Fibroblast of skin of back (primary cell): ENCODE measurements at regions not wholly inside any gene's neighbourhood (a gene's known extent, or its start where the extent isn't known, plus 50 kb on each side); places are given as distances from the start of the nearest gene placed in this dataset.

ENCODE experiments used
- DNase-seq: peaks from one replicate; pipeline ENCODE4 v3.0.0-alpha.2; 2013

GRCh38 chr1:209417761-209418160 is 165.8 kb upstream of the CAMK1G start:
- DNase-seq = no peak

- DNase-seq = no peak
Measured at GRCh38 chr1:209420276-209420675, 163.2 kb upstream of the CAMK1G start.

GRCh38 chr1:209421186-209421585 is 162.3 kb upstream of the CAMK1G start:
- DNase-seq = no peak

GRCh38 chr1:209421978-209422680 is 161.4 kb upstream of the CAMK1G start:
- DNase-seq = no peak

GRCh38 chr1:209425959-209426358 is 157.6 kb upstream of the CAMK1G start:
- no peak for DNase-seq

GRCh38 chr1:209427277-209427676 is 156.2 kb upstream of the CAMK1G start:
- no peak for DNase-seq

- DNase-seq = no peak
Measured at GRCh38 chr1:209427811-209428210, 155.7 kb upstream of the CAMK1G start.

- DNase-seq = no peak
Measured at GRCh38 chr1:209428241-209428921, 155.1 kb upstream of the CAMK1G start.

GRCh38 chr1:209429611-209430010 is 153.9 kb upstream of the CAMK1G start:
- DNase-seq = no peak

- no peak for DNase-seq
Measured at GRCh38 chr1:209430107-209430506, 153.4 kb upstream of the CAMK1G start.

GRCh38 chr1:209430821-209431259 is 152.7 kb upstream of the CAMK1G start:
- DNase-seq = no peak

- no peak for DNase-seq
Measured at GRCh38 chr1:209431402-209431801, 152.1 kb upstream of the CAMK1G start.

GRCh38 chr1:209431813-209432442 is 151.6 kb upstream of the CAMK1G start:
- no peak for DNase-seq

GRCh38 chr1:209432443-209432825 is 151.1 kb upstream of the CAMK1G start:
- no peak for DNase-seq

- DNase-seq = no peak
Measured at GRCh38 chr1:209433649-209434031, 149.9 kb upstream of the CAMK1G start.

- DNase-seq = peak; percentile 23
Measured at GRCh38 chr1:209434066-209434465, 149.4 kb upstream of the CAMK1G start.

GRCh38 chr1:209434631-209435217 is 148.8 kb upstream of the CAMK1G start:
- DNase-seq = no peak

GRCh38 chr1:209435654-209436566 is 147.6 kb upstream of the CAMK1G start:
- DNase-seq = peak; percentile 74

- DNase-seq = no peak
Measured at GRCh38 chr1:209439828-209440227, 143.7 kb upstream of the CAMK1G start.

- no peak for DNase-seq
Measured at GRCh38 chr1:209443361-209443931, 140.1 kb upstream of the CAMK1G start.

- no peak for DNase-seq
Measured at GRCh38 chr1:209443975-209444651, 139.4 kb upstream of the CAMK1G start.
